Activated naive CD8-positive, alpha-beta T cell treated with anti-CD3 and anti-CD28 coated beads for 36 hours (primary cell): ENCODE measurements at regions not wholly inside any gene's neighbourhood (a gene's known extent, or its start where the extent isn't known, plus 50 kb on each side); places are given as distances from the start of the nearest gene placed in this dataset.

Experiments used
- DNase-seq: peaks from one replicate; pipeline ENCODE4 v3.0.0; 2021
- H3K27ac Mint-ChIP-seq: one replicate; pipeline ENCODE4 v1.8.0; 2022; ENCODE audit warnings: mild to moderate bottlenecking, moderate library complexity, mixed read lengths
- H3K27me3 Mint-ChIP-seq: one replicate; pipeline ENCODE4 v1.8.0; 2022; ENCODE audit warnings: mild to moderate bottlenecking, mixed read lengths
- H3K36me3 Mint-ChIP-seq: one replicate; pipeline ENCODE4 v1.8.0; 2021; ENCODE audit warnings: mild to moderate bottlenecking, mixed read lengths
- H3K4me1 Mint-ChIP-seq: one replicate; pipeline ENCODE4 v1.8.0; 2021; ENCODE audit warnings: mixed read lengths
- H3K4me3 Mint-ChIP-seq: one replicate; pipeline ENCODE4 v1.8.0; 2022; ENCODE audit warnings: mild to moderate bottlenecking, moderate library complexity, mixed read lengths
- H3K9me3 Mint-ChIP-seq: one replicate; pipeline ENCODE4 v1.8.0; 2022; ENCODE audit warnings: mixed read lengths

- Mint-ChIP-seq H3K4me3 (peak overlapping the region; percentile 45), H3K4me1 (peaks cover 32% of the 10 kb centered on the region), H3K27me3 (no peaks in the 10 kb centered on the region), H3K36me3 (peaks cover 6% of the 10 kb centered on the region), H3K9me3 (no peaks in the 10 kb centered on the region), H3K27ac (no peak overlapping the region)
- no peak for DNase-seq
Observed at GRCh38 chr12:124388038-124388671, 93.3 kb downstream of the RFLNA start.

- Mint-ChIP-seq H3K36me3 (peaks cover 6% of the 10 kb centered on the region), H3K4me3 (no peak overlapping the region), H3K27ac (no peak overlapping the region), H3K9me3 (no peaks in the 10 kb centered on the region), H3K27me3 (no peaks in the 10 kb centered on the region), H3K4me1 (peaks cover 30% of the 10 kb centered on the region)
- DNase-seq, result no peak
Observed at GRCh38 chr12:124387528-124387911, 92.6 kb downstream of the RFLNA start.

- Mint-ChIP-seq H3K4me1 (peaks cover 24% of the 10 kb centered on the region), H3K27me3 (no peaks in the 10 kb centered on the region), H3K27ac (no peak overlapping the region), H3K4me3 (no peak overlapping the region), H3K36me3 (peaks cover 6% of the 10 kb centered on the region), H3K9me3 (no peaks in the 10 kb centered on the region)
- no peak for DNase-seq
Observed at GRCh38 chr12:124386661-124387527, 92.0 kb downstream of the RFLNA start.

DNA sequence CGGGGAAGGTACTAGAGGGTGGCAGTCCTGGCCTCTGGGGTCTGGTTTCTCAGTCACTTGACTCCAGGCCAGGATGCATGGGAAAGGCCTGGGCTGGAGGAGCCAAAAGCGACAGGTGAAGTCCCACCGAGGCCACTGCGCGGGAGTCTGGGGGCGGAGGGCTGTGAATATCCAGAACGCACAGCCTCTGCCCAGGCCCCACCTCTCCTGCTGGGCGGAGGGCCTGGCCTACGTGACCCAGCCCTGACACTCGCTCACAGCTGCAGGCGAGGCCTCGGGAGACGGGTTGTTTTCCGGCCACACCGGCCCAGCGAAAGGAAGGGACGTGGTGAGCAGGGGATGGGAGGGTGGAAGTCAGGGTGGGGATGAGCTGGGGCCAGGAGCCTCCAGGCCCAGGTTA lies 91.2 kb downstream of the RFLNA start:
- Mint-ChIP-seq H3K9me3 (no peaks in the 10 kb centered on the region), H3K27ac (no peak overlapping the region), H3K27me3 (no peaks in the 10 kb centered on the region), H3K36me3 (peaks cover under 1% of the 10 kb centered on the region), H3K4me1 (peaks cover 15% of the 10 kb centered on the region), H3K4me3 (no peak overlapping the region)
- DNase-seq, result no peak

DNA sequence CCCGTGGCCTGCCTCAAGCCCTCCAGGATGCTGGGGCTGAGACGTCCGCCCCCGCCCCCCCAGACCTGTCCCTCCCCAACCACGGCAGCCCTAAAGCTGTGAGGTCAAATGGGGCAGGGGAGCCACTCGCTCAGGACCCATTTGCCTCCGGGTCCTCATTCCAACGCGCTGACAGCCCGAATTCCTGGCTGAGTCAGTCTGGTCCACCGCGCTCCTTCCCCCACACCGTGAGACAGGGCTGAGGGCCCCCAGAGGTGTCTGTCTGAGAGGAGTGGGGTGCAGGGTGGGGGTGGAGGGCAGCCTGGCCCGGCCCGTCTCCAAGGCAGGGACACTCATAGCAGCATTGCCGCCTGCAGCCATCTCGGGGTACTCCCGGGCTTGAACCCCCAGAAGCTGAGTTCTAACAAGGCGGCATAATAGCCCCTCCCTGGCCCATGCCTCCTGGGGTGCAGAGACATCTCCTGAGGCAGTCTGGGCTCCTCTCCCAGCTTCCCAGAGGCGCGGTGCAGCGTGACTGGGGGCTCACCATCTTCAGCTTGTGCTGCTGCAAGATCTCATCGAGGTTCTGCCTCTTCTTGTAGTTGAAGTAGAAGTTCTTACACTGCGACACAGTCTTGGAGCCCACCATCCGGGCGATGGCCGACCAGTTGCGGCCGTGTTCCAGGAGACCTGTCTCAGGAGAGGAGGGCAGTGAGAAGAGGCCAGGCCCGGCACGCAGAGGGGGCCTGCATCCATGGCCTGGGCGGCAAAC lies 90.5 kb downstream of the RFLNA start:
- Mint-ChIP-seq H3K9me3 (no peaks in the 10 kb centered on the region), H3K4me3 (no peak overlapping the region), H3K36me3 (peaks cover 3% of the 10 kb centered on the region), H3K27me3 (no peaks in the 10 kb centered on the region), H3K27ac (no peak overlapping the region), H3K4me1 (peaks cover 10% of the 10 kb centered on the region)
- DNase-seq, result no peak

- peaks cover 5% of the 10 kb centered on the region for H3K4me1 Mint-ChIP-seq
- peaks cover 3% of the 10 kb centered on the region for H3K36me3 Mint-ChIP-seq
- no peak for DNase-seq
- H3K27ac Mint-ChIP-seq, result no peak overlapping the region
- no peak overlapping the region for H3K4me3 Mint-ChIP-seq
- no peaks in the 10 kb centered on the region for H3K9me3 Mint-ChIP-seq
- no peaks in the 10 kb centered on the region for H3K27me3 Mint-ChIP-seq
Observed at GRCh38 chr12:124384299-124384894, 89.5 kb downstream of the RFLNA start.

- no peak for DNase-seq
- no peaks in the 10 kb centered on the region for H3K9me3 Mint-ChIP-seq
- H3K27ac Mint-ChIP-seq, result no peak overlapping the region
- peaks cover 3% of the 10 kb centered on the region for H3K36me3 Mint-ChIP-seq
- no peak overlapping the region for H3K4me3 Mint-ChIP-seq
- no peaks in the 10 kb centered on the region for H3K4me1 Mint-ChIP-seq
- H3K27me3 Mint-ChIP-seq, result no peaks in the 10 kb centered on the region
Observed at GRCh38 chr12:124383028-124383427, 88.1 kb downstream of the RFLNA start.

DNA sequence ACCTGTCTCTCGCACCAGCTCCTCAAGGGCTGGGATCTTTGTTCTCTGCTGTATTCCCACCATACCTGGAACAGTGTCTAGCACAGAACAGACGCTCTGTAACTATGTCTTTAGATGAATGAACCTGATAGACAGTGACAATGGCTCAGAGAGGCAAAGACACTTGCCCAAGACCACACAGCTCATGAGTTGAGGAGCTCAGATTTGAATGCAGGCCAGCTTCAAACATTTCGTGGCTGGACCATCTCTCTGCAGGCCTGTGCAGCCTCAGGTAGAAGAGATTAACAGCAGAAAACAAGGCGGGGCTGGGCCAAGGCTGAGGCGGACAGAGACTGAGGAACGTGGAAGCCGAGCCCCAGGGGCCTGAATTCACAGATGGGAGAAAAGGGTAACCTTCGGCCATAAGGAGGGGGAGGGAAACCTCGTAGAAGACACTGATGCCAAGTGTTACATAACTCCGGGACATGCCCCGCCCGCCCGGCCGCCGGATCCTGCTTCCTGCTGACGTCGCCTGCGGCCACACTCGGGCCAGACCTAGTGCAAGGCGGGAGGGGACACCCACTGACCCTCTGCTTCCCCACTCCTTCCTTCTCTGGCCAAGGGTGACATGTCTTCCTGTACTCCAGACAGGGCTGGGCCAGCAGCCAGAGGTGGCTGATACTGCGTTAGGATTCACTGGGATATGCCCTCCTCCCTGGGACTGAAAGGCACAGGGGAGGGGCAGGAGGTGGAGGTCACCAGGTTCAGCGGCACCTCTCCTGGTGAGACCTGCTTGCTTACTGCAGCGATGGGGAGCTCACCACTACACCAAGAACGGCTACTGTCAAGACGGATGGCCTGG lies 86.8 kb downstream of the RFLNA start:
- Mint-ChIP-seq H3K27ac (no peak overlapping the region), H3K27me3 (no peaks in the 10 kb centered on the region), H3K4me3 (no peak overlapping the region), H3K9me3 (no peaks in the 10 kb centered on the region), H3K36me3 (peaks cover 3% of the 10 kb centered on the region), H3K4me1 (no peaks in the 10 kb centered on the region)
- DNase-seq, result no peak

GRCh38 chr12:124380796-124381455 lies 86.0 kb downstream of the RFLNA start:
- no peak for DNase-seq
- Mint-ChIP-seq H3K27ac (no peak overlapping the region), H3K9me3 (no peaks in the 10 kb centered on the region), H3K4me3 (no peak overlapping the region), H3K4me1 (no peaks in the 10 kb centered on the region), H3K27me3 (no peaks in the 10 kb centered on the region), H3K36me3 (peaks cover 3% of the 10 kb centered on the region)

DNA sequence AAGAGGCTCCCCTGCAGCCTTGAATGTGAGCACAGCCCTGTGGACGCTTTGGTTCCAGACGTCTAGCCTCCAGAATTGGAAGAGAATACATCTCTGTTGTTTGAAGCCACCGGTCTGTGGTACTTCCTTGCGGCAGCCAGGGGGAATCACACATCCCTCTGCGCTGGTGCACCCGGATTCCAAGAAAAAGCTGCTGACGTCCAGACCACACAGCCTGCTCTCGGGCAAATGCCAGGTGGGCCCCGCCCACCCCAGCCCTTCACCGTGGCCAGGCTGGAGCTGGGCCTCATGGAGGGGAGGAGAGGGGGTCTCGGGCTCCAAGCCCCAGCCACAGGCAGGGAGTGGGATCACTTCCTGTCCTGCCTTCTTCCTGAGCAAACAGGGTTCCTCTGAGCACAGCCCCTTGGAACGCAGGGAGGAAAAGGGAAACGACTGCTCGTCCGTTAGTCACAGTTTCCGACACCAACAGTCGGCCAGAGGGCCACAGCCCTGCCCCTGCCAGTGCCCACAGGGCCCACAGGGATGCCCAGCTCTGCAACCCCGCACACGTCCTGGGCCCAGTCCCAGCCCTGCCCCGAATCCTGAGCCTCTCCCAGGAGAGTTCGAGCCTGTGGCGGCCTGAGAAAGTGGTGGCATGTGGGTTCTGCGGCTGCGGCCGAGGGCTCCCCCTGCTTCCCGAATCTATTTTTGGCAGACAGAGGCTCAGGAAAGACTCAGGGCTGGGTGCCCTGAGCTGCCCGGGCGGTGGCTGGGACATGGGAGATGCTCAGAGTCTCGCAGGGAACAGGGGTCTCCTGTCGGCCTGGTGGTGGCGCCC lies 85.3 kb downstream of the RFLNA start:
- Mint-ChIP-seq H3K27me3 (no peaks in the 10 kb centered on the region), H3K27ac (no peak overlapping the region), H3K4me1 (no peaks in the 10 kb centered on the region), H3K9me3 (no peaks in the 10 kb centered on the region), H3K36me3 (peaks cover 6% of the 10 kb centered on the region), H3K4me3 (no peak overlapping the region)
- no peak for DNase-seq

- Mint-ChIP-seq H3K9me3 (no peaks in the 10 kb centered on the region), H3K27ac (no peak overlapping the region), H3K36me3 (peaks cover 6% of the 10 kb centered on the region), H3K27me3 (no peaks in the 10 kb centered on the region), H3K4me1 (no peaks in the 10 kb centered on the region), H3K4me3 (no peak overlapping the region)
- DNase-seq, result no peak
Observed at GRCh38 chr12:124379379-124379937, 84.6 kb downstream of the RFLNA start.

DNA sequence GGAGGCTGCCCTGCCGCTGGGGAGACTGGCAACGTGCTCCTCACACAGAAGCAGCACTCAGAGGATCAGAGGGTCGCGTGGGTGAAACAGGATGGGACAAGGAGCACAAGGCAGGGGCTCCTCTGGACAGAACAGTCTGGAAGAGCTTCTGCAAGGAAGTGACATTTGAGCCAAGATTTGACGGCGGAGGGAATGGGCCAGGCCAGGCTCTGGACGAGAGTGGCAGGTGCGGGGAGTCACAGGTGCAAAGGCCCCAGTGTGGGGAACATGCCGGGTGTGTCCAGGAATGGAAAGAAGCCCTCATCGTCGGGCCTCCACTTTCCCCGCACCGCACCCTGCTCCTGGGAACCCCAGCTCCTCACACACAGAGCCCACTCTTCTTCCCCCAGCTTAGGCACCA lies 84.0 kb downstream of the RFLNA start:
- Mint-ChIP-seq H3K27me3 (no peaks in the 10 kb centered on the region), H3K27ac (no peak overlapping the region)

DNA sequence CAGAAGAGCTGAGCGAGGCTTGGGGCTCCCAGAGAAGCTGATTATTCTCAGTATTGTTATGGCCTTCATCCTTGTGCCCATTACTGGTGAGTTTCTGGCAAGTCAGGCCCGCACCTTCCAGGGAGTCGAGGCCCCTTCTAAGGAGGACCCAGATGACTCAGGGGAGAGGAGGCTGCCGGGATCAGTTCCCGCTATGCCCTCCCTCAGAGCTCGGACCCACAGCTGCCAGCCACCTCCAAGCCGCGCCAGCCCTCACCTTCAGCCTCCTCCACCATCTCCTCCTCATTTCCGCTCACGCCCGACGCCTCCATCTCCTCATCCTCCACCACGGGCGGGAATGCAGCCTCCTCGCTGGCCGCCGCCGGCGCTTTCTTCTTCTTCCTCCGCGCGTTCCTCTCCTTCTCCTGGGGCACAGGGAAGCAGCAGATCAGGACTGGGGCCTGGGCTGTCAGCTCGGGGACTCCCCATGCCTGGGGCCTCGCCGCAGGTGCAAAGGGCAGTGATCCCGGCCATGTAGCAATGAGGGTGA lies 83.2 kb downstream of the RFLNA start:
- DNase-seq, result no peak
- Mint-ChIP-seq H3K4me1 (no peaks in the 10 kb centered on the region), H3K36me3 (peaks cover 6% of the 10 kb centered on the region), H3K27me3 (no peaks in the 10 kb centered on the region), H3K27ac (no peak overlapping the region), H3K9me3 (no peaks in the 10 kb centered on the region), H3K4me3 (no peak overlapping the region)

More for the DNA sequence above, 84.0 kb downstream of the RFLNA start:
- peaks cover 6% of the 10 kb centered on the region for H3K36me3 Mint-ChIP-seq
- no peaks in the 10 kb centered on the region for H3K9me3 Mint-ChIP-seq
- no peaks in the 10 kb centered on the region for H3K4me1 Mint-ChIP-seq
- no peak overlapping the region for H3K4me3 Mint-ChIP-seq
- DNase-seq, result no peak
